ENCODE measurements at regions not wholly inside any gene's neighbourhood (a gene's known extent, or its start where the extent isn't known, plus 50 kb on each side); places are given as distances from the start of the nearest gene placed in this dataset.

GRCh38 chr12:48286665-48287064 lies 64.1 kb downstream of the ZNF641 start:
- no peak for DNase-seq

- no peak for DNase-seq
These were observed 64.7 kb downstream of the ZNF641 start for GRCh38 chr12:48285751-48286650.

- DNase-seq, result no peak
These were observed 68.9 kb downstream of the ZNF641 start for GRCh38 chr12:48281811-48282210.

- no peak for DNase-seq
These were observed 70.1 kb downstream of the ZNF641 start for GRCh38 chr12:48280572-48280971.

- no peak for DNase-seq
These were observed 71.1 kb downstream of the ZNF641 start for GRCh38 chr12:48279601-48280000.

- DNase-seq, result peak in 1 of 2 donors; percentile 8
These were observed 71.6 kb downstream of the ZNF641 start for GRCh38 chr12:48279101-48279500.

- no peak for DNase-seq
These were observed 73.5 kb upstream of the OR10AD1 start for GRCh38 chr12:48276621-48277020.

- DNase-seq, result no peak
These were observed 63.7 kb upstream of the OR10AD1 start for GRCh38 chr12:48266826-48267225.

- DNase-seq, result no peak
These were observed 62.7 kb upstream of the OR10AD1 start for GRCh38 chr12:48265777-48266176.

GRCh38 chr12:48263617-48264016 lies 60.5 kb upstream of the OR10AD1 start:
- no peak for DNase-seq

GRCh38 chr12:48261773-48262172 lies 58.7 kb upstream of the OR10AD1 start:
- no peak for DNase-seq
